Bone marrow (tissue), 2 donors: ENCODE measurements at regions not wholly inside any gene's neighbourhood (a gene's known extent, or its start where the extent isn't known, plus 50 kb on each side); places are given as distances from the start of the nearest gene placed in this dataset.

ENCODE experiments used
- DNase-seq, 2 donors: peaks; one replicate each; lab custom pipeline; 2025; lab: John Stamatoyannopoulos, UW

- DNase-seq, result no peak
These were observed 116.6 kb upstream of the PROX1 start for GRCh38 chr1:213871179-213871578.

- DNase-seq, result no peak
These were observed 113.0 kb upstream of the PROX1 start for GRCh38 chr1:213874789-213875188.

- DNase-seq, result no peak
These were observed 111.2 kb upstream of the PROX1 start for GRCh38 chr1:213876531-213876930.

GRCh38 chr1:213883618-213884017, 104.2 kb upstream of the PROX1 start:
- DNase-seq, result no peak

- DNase-seq, result no peak
These were observed 103.4 kb upstream of the PROX1 start for GRCh38 chr1:213884402-213884801.

GRCh38 chr1:213884942-213885341, 102.8 kb upstream of the PROX1 start:
- no peak for DNase-seq

- DNase-seq, result no peak
These were observed 99.9 kb upstream of the PROX1 start for GRCh38 chr1:213887842-213888241.

GRCh38 chr1:213891989-213892902, 95.5 kb upstream of the PROX1 start:
- no peak for DNase-seq

GRCh38 chr1:213898684-213899083, 89.1 kb upstream of the PROX1 start:
- DNase-seq, result no peak

- no peak for DNase-seq
These were observed 88.4 kb upstream of the PROX1 start for GRCh38 chr1:213899413-213899812.

GRCh38 chr1:213905344-213905743, 82.4 kb upstream of the PROX1 start:
- no peak for DNase-seq

- no peak for DNase-seq
These were observed 79.3 kb upstream of the PROX1 start for GRCh38 chr1:213908521-213908920.

GRCh38 chr1:213914392-213914791, 73.4 kb upstream of the PROX1 start:
- DNase-seq, result no peak

GRCh38 chr1:213921311-213921710, 66.5 kb upstream of the PROX1 start:
- no peak for DNase-seq

GRCh38 chr1:213921712-213922111, 66.1 kb upstream of the PROX1 start:
- no peak for DNase-seq

- no peak for DNase-seq
These were observed 62.1 kb upstream of the PROX1 start for GRCh38 chr1:213925531-213926182.

GRCh38 chr1:213927846-213928245, 59.9 kb upstream of the PROX1 start:
- no peak for DNase-seq

GRCh38 chr1:213929398-213929797, 58.4 kb upstream of the PROX1 start:
- no peak for DNase-seq

- no peak for DNase-seq
These were observed 55.9 kb upstream of the PROX1 start for GRCh38 chr1:213931836-213932235.

- DNase-seq, result no peak
These were observed 54.4 kb upstream of the PROX1 start for GRCh38 chr1:213933336-213933735.

- DNase-seq, result no peak
These were observed 53.1 kb upstream of the PROX1 start for GRCh38 chr1:213934649-213935048.

GRCh38 chr1:213936571-213936970, 51.2 kb upstream of the PROX1 start:
- DNase-seq, result no peak
